A673 (cell line): ENCODE measurements at regions not wholly inside any gene's neighbourhood (a gene's known extent, or its start where the extent isn't known, plus 50 kb on each side); places are given as distances from the start of the nearest gene placed in this dataset.
"Not testable (repeated sequence)": the region's sequence is repeated elsewhere in the genome, so short reads cannot be mapped to it uniquely, and the experiment has no call there.

Experiments
- BruUV-seq: library from RNA; stranded (reverse); fragments of 400-500 nt; replicated peaks from 2 replicates; lab custom pipeline; 2021; lab: Mats Ljungman, UMichigan
- CTCF ChIA-PET: fragments of 300-600 bp; sonication (Branson Sonifier 250); formaldehyde crosslinking; loops from one replicate; lab custom pipeline; 2022; ENCODE audit warnings: antibody characterized with exemption; lab: Charles Lee
- POLR2A ChIA-PET: fragments of 300-600 bp; sonication (Branson Sonifier 250); formaldehyde crosslinking; loops from one replicate; lab custom pipeline; 2022; ENCODE audit warnings: antibody characterized with exemption; ENCODE audit not compliant: low non-redundant PET; lab: Charles Lee
- DNase-seq: peaks from one replicate; pipeline ENCODE4 v3.0.0-alpha.2; 2015; ENCODE audit warnings: low spot score
- H3K27ac ChIP-seq: fragments of 200-600 bp; sonication (generic); 2 replicates; pipeline ENCODE4 v1.5.1; 2016; ENCODE audit warnings: mixed run types, low read depth, mild to moderate bottlenecking, mixed read lengths, antibody characterized with exemption, low read length; ENCODE audit not compliant: poor library complexity, severe bottlenecking
- H3K27me3 ChIP-seq: fragments of 200-600 bp; sonication (generic); replicated peaks from 2 replicates; pipeline ENCODE4 v1.6.1; 2017; ENCODE audit warnings: mixed run types, low read depth, mild to moderate bottlenecking, mixed read lengths, antibody characterized with exemption, low read length; ENCODE audit not compliant: insufficient read depth, poor library complexity
- H3K36me3 ChIP-seq: fragments of 200-600 bp; sonication (generic); 2 replicates; pipeline ENCODE4 v1.6.1; 2016; ENCODE audit warnings: mixed run types, mild to moderate bottlenecking, mixed read lengths, antibody characterized with exemption, low read length; ENCODE audit not compliant: insufficient read depth, poor library complexity, severe bottlenecking
- H3K4me1 ChIP-seq: fragments of 200-600 bp; sonication (generic); 2 replicates; pipeline ENCODE4 v1.6.1; 2017; ENCODE audit warnings: mixed run types, mild to moderate bottlenecking, mixed read lengths, antibody characterized with exemption, low read length; ENCODE audit not compliant: insufficient read depth, poor library complexity, severe bottlenecking
- H3K4me3 ChIP-seq: fragments of 200-600 bp; sonication (generic); 2 replicates; pipeline ENCODE4 v1.5.1; 2016; ENCODE audit warnings: low read depth, mixed run types, mild to moderate bottlenecking, mixed read lengths, low read length; ENCODE audit not compliant: poor library complexity, severe bottlenecking
- H3K9me3 ChIP-seq: fragments of 200-600 bp; sonication (generic); 2 replicates; pipeline ENCODE4 v1.6.1; 2016; ENCODE audit warnings: mixed run types, low read depth, mild to moderate bottlenecking, mixed read lengths, antibody characterized with exemption, low read length; ENCODE audit not compliant: poor library complexity, severe bottlenecking
- EZH2 ChIP-seq: fragments of 200-600 bp; sonication (generic); IDR thresholded peaks from 2 replicates; pipeline ENCODE4 v1.6.1; 2017; ENCODE audit warnings: borderline replicate concordance, low read depth, mild to moderate bottlenecking, mixed read lengths, antibody characterized with exemption, low read length; ENCODE audit not compliant: poor library complexity, severe bottlenecking
- intact Hi-C: fragments of 100-400 bp; cut with micrococcal nuclease; formaldehyde crosslinking; loops from one replicate; pipeline ENCODE4 v1.10.0; 2022; ENCODE audit not compliant: unreplicated experiment
- TF ChIP-seq, protein P1 (sequence below): fragments of 300-800, 200-600 bp; sonication (generic); conservative IDR thresholded peaks from 2 replicates; pipeline ENCODE4 v1.5.1; 2017; ENCODE audit warnings: low read depth, mild to moderate bottlenecking, antibody characterized with exemption, low read length, moderate library complexity, mixed read lengths

DNA sequence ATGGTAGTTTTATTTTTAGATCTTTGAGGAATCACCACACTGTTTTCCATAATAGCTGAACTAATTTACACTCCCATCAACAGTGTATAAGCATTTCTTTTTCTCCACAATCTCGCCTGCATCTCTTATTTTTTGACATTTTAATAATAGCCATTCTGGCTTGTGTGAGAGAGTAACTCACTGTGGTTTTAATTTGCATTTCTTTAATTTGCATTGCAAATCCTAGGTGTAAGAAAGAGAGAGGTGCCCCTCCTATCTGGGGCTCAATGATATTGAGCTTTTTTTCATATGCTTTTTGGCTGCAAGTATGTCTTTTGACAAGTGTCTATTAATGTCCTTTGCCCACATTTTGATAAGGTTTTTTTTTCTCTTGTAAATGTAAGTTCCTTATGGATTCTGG is 106.3 kb upstream of the SLC27A6 start:
- Histone ChIP-seq H3K27me3 (no peaks in the 10 kb centered on the region), H3K36me3 (no peaks in the 10 kb centered on the region), H3K27ac (no peak overlapping the region), H3K4me1 (no peaks in the 10 kb centered on the region), H3K9me3 (no peaks in the 10 kb centered on the region), H3K4me3 (no peak overlapping the region)
- no TSS peak for BruUV-seq
- no peak for DNase-seq
- intact Hi-C loops, result no loop called here
- ChIA-PET CTCF (no interaction called here), POLR2A (no interaction called here)
- TF ChIP-seq EZH2, result no peak
- TF ChIP-seq, protein P1, sequence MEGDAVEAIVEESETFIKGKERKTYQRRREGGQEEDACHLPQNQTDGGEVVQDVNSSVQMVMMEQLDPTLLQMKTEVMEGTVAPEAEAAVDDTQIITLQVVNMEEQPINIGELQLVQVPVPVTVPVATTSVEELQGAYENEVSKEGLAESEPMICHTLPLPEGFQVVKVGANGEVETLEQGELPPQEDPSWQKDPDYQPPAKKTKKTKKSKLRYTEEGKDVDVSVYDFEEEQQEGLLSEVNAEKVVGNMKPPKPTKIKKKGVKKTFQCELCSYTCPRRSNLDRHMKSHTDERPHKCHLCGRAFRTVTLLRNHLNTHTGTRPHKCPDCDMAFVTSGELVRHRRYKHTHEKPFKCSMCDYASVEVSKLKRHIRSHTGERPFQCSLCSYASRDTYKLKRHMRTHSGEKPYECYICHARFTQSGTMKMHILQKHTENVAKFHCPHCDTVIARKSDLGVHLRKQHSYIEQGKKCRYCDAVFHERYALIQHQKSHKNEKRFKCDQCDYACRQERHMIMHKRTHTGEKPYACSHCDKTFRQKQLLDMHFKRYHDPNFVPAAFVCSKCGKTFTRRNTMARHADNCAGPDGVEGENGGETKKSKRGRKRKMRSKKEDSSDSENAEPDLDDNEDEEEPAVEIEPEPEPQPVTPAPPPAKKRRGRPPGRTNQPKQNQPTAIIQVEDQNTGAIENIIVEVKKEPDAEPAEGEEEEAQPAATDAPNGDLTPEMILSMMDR, result no peak

DNA sequence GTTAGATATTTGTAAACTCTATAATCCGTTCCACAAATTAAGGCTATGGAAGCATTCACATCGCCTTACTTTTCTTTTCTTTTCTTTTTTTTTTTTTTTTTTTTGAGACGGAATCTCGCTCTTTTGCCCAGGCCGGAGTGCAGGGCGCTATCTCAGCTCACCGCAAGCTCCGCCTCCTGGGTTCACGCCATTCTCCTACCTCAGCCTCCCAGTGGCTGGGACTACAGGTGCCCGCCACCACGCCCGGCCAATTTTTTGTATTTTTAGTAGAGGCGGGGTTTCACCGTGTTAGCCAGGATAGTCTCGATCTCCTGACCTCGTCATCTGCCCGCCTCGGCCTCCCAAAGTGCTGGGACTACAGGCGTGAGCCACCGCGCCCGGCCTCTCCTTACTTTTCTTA is 104.1 kb upstream of the SLC27A6 start:
- H3K36me3 ChIP-seq, POLR2A ChIA-PET, H3K4me1 ChIP-seq, H3K27me3 ChIP-seq, H3K27ac ChIP-seq, CTCF ChIA-PET, intact Hi-C loops, H3K9me3 ChIP-seq, BruUV-seq, H3K4me3 ChIP-seq, DNase-seq: not testable (repeated sequence)

DNA sequence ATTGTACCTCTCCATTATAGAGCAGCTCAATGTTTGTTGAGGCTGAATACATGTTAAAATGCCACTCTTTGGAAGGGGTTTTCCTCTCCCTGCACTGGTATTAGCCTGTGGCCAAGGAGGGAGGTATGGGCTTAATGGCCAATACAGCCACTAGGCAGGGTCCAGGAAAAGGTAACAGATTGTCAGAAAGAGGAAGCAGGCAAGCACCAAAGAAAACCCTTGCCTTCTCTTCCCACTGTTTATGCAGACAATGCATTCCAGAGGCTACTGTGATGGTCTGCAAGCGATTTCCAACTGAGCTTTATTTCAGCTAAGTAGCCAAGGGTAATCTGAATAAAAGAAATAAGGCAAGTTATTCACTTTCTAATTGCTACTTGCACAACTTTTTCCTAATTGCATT is 95.3 kb upstream of the SLC27A6 start:
- peaks cover 6% of the 10 kb centered on the region for H3K27me3 ChIP-seq
- no peak for DNase-seq
- CTCF ChIA-PET, result no interaction called here
- intact Hi-C loops, result no loop called here
- no peak for TF ChIP-seq EZH2
- TF ChIP-seq, protein P1, result no peak
- BruUV-seq, result no TSS peak
- H3K9me3 ChIP-seq, result no peaks in the 10 kb centered on the region
- no peak overlapping the region for H3K4me3 ChIP-seq
- no peak overlapping the region for H3K27ac ChIP-seq
- POLR2A ChIA-PET, result no interaction called here
- no peaks in the 10 kb centered on the region for H3K4me1 ChIP-seq
- H3K36me3 ChIP-seq, result no peaks in the 10 kb centered on the region

DNA sequence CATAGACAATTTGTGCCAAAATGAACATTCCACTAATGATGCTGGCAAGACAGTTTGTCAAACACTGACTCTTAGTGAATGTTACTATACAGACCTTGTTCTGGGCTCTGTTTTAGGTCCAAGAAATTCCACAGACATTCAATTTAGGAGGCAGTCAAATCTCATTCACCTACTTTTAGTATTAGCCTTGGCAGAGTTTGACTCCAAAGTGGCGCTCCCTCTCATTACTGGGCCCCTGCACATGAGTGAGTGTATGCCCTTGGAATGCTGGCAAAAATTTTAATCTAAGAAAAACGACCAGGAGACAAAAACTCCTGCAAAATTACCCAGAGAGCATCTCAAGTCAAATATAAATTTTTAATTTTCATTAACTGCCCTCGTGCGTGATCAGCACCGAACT is 94.9 kb upstream of the SLC27A6 start:
- POLR2A ChIA-PET, result no interaction called here
- H3K9me3 ChIP-seq, result no peaks in the 10 kb centered on the region
- no peak overlapping the region for H3K4me3 ChIP-seq
- no peaks in the 10 kb centered on the region for H3K36me3 ChIP-seq
- no peaks in the 10 kb centered on the region for H3K4me1 ChIP-seq
- H3K27me3 ChIP-seq, result peaks cover 6% of the 10 kb centered on the region
- no TSS peak for BruUV-seq
- CTCF ChIA-PET, result no interaction called here
- TF ChIP-seq EZH2, result no peak
- TF ChIP-seq, protein P1, result no peak
- intact Hi-C loops, result no loop called here
- no peak for DNase-seq
- H3K27ac ChIP-seq, result no peak overlapping the region
